ENCODE measurements at regions not wholly inside any gene's neighbourhood (a gene's known extent, or its start where the extent isn't known, plus 50 kb on each side); places are given as distances from the start of the nearest gene placed in this dataset.

DNA sequence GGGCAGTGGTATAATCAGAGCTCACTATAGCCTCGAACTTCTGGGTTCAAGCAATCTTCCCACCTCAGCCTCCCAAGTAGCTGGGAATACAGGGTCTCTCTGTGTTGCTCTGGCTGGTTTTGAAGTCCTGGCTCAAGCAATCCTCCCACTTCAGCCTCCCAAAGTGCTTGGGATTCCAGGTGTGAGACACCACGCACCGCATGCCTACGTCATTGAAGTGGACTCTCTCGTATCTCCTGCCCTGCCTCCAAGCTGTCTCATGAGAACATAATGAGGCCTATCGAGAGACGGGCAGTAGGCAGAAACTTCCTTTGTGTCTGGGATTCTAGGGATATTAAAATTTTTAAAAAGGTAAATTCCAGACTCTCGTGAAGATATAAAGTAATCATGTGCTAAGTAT, 65.0 kb upstream of the NLGN4X start:
- Histone ChIP-seq H3K27ac (ENCODE audit: low read length) (no peak overlapping the region), H3K9me3 (ENCODE audit: control insufficient read depth, insufficient read depth, low read depth, low read length) (no peaks in the 10 kb centered on the region), H3K27me3 (ENCODE audit: control insufficient read depth, insufficient read depth, low read length) (no peaks in the 10 kb centered on the region), H3K4me3 (ENCODE audit: low read depth in 2 of 2, low read length in 2 of 2) (no peak overlapping the region), H3K36me3 (ENCODE audit: control insufficient read depth, insufficient read depth, low read length) (no peaks in the 10 kb centered on the region), H3K4me1 (ENCODE audit: control insufficient read depth, insufficient read depth, low read length) (no peaks in the 10 kb centered on the region)
- DNase-seq (ENCODE audit: low read depth, low spot score), result no peak
- BruUV-seq (replicated peaks), result no TSS peak
- intact Hi-C loops (cut with micrococcal nuclease; ENCODE audit: unreplicated experiment) (no loop called here), in situ Hi-C loops (cut with HindIII; ENCODE audit: low pct_unique_long_range_greater_than_20kb, low sequenced_read_pairs) (no loop called here)
- ATAC-seq, result no peak
- CTCF ChIA-PET, result no interaction called here
- POLR2A ChIA-PET, result no interaction called here
- no peak for TF ChIP-seq POLR2AphosphoS5 (IDR thresholded peaks at IDR 0.05; ENCODE audit: low read depth, low read length)
- TF ChIP-seq, protein P1, sequence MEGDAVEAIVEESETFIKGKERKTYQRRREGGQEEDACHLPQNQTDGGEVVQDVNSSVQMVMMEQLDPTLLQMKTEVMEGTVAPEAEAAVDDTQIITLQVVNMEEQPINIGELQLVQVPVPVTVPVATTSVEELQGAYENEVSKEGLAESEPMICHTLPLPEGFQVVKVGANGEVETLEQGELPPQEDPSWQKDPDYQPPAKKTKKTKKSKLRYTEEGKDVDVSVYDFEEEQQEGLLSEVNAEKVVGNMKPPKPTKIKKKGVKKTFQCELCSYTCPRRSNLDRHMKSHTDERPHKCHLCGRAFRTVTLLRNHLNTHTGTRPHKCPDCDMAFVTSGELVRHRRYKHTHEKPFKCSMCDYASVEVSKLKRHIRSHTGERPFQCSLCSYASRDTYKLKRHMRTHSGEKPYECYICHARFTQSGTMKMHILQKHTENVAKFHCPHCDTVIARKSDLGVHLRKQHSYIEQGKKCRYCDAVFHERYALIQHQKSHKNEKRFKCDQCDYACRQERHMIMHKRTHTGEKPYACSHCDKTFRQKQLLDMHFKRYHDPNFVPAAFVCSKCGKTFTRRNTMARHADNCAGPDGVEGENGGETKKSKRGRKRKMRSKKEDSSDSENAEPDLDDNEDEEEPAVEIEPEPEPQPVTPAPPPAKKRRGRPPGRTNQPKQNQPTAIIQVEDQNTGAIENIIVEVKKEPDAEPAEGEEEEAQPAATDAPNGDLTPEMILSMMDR (IDR thresholded peaks at IDR 0.05), result no peak
- no peak for TF ChIP-seq TCF7L2 (IDR thresholded peaks at IDR 0.05; ENCODE audit: low read depth, low read length)
- no peak for TF ChIP-seq SIN3A (IDR thresholded peaks at IDR 0.05; ENCODE audit: borderline replicate concordance, insufficient read depth, low read depth, low read length)
- TF ChIP-seq, protein P2, sequence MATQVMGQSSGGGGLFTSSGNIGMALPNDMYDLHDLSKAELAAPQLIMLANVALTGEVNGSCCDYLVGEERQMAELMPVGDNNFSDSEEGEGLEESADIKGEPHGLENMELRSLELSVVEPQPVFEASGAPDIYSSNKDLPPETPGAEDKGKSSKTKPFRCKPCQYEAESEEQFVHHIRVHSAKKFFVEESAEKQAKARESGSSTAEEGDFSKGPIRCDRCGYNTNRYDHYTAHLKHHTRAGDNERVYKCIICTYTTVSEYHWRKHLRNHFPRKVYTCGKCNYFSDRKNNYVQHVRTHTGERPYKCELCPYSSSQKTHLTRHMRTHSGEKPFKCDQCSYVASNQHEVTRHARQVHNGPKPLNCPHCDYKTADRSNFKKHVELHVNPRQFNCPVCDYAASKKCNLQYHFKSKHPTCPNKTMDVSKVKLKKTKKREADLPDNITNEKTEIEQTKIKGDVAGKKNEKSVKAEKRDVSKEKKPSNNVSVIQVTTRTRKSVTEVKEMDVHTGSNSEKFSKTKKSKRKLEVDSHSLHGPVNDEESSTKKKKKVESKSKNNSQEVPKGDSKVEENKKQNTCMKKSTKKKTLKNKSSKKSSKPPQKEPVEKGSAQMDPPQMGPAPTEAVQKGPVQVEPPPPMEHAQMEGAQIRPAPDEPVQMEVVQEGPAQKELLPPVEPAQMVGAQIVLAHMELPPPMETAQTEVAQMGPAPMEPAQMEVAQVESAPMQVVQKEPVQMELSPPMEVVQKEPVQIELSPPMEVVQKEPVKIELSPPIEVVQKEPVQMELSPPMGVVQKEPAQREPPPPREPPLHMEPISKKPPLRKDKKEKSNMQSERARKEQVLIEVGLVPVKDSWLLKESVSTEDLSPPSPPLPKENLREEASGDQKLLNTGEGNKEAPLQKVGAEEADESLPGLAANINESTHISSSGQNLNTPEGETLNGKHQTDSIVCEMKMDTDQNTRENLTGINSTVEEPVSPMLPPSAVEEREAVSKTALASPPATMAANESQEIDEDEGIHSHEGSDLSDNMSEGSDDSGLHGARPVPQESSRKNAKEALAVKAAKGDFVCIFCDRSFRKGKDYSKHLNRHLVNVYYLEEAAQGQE (IDR thresholded peaks at IDR 0.05; ENCODE audit: insufficient read depth in 1 of 2, low read depth in 2 of 2, low read length in 1 of 2), result no peak

DNA sequence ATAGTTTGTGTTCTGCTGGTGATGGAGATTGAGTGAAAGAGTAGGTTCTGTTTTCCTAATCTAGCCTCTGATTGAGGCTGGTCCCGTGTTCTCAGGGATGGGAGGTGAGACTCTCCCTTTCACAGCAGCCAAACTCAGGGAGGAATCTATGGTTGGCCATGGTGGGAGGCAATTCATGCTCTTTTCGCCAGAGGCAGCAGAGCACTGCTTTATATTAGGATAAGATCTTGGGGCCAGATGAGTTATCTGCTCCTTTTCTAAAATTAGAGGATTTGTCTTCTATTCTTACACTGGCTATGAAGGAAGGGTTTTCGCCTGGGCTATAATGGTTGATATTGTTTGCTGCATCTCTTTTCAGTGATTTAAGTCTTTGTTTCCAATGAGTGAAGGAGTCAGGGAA, 63.9 kb upstream of the NLGN4X start:
- H3K27me3 ChIP-seq (ENCODE audit: control insufficient read depth, insufficient read depth, low read length), result no peaks in the 10 kb centered on the region
- no peak overlapping the region for H3K27ac ChIP-seq (ENCODE audit: low read length)
- TF ChIP-seq TCF7L2 (IDR thresholded peaks at IDR 0.05; ENCODE audit: low read depth, low read length) (no peak), SIN3A (IDR thresholded peaks at IDR 0.05; ENCODE audit: borderline replicate concordance, insufficient read depth, low read depth, low read length) (no peak), POLR2AphosphoS5 (IDR thresholded peaks at IDR 0.05; ENCODE audit: low read depth, low read length) (no peak)
- TF ChIP-seq, protein P1 (IDR thresholded peaks at IDR 0.05), result no peak
- TF ChIP-seq, protein P2 (IDR thresholded peaks at IDR 0.05; ENCODE audit: insufficient read depth in 1 of 2, low read depth in 2 of 2, low read length in 1 of 2), result no peak
- no peaks in the 10 kb centered on the region for H3K4me1 ChIP-seq (ENCODE audit: control insufficient read depth, insufficient read depth, low read length)
- H3K9me3 ChIP-seq (ENCODE audit: control insufficient read depth, insufficient read depth, low read depth, low read length), result no peaks in the 10 kb centered on the region
- intact Hi-C loops (cut with micrococcal nuclease; ENCODE audit: unreplicated experiment) (no loop called here), in situ Hi-C loops (cut with HindIII; ENCODE audit: low pct_unique_long_range_greater_than_20kb, low sequenced_read_pairs) (no loop called here)
- no TSS peak for BruUV-seq (replicated peaks)
- no peak overlapping the region for H3K4me3 ChIP-seq (ENCODE audit: low read depth in 2 of 2, low read length in 2 of 2)
- POLR2A ChIA-PET, result no interaction called here
- ATAC-seq (no peak), DNase-seq (ENCODE audit: low read depth, low spot score) (no peak)
- H3K36me3 ChIP-seq (ENCODE audit: control insufficient read depth, insufficient read depth, low read length), result no peaks in the 10 kb centered on the region
- CTCF ChIA-PET, result no interaction called here
